Choroid plexus epithelial cell (primary cell): ENCODE measurements at regions not wholly inside any gene's neighbourhood (a gene's known extent, or its start where the extent isn't known, plus 50 kb on each side); places are given as distances from the start of the nearest gene placed in this dataset.

ENCODE experiments used
- DNase-seq: peaks from one replicate; pipeline ENCODE4 v3.0.0-alpha.2; 2010; ENCODE audit warnings: low read depth
- H3K4me3 ChIP-seq: 2 replicates; pipeline ENCODE4 v1.5.1; 2011; ENCODE audit warnings: low read depth, mild to moderate bottlenecking, control low read depth, low read length, moderate library complexity
- TF ChIP-seq, protein P1 (sequence below): conservative IDR thresholded peaks from 2 replicates; pipeline ENCODE4 v1.5.1; 2011; ENCODE audit warnings: low read depth, mild to moderate bottlenecking, control low read depth, inconsistent platforms, low read length, moderate library complexity

DNA sequence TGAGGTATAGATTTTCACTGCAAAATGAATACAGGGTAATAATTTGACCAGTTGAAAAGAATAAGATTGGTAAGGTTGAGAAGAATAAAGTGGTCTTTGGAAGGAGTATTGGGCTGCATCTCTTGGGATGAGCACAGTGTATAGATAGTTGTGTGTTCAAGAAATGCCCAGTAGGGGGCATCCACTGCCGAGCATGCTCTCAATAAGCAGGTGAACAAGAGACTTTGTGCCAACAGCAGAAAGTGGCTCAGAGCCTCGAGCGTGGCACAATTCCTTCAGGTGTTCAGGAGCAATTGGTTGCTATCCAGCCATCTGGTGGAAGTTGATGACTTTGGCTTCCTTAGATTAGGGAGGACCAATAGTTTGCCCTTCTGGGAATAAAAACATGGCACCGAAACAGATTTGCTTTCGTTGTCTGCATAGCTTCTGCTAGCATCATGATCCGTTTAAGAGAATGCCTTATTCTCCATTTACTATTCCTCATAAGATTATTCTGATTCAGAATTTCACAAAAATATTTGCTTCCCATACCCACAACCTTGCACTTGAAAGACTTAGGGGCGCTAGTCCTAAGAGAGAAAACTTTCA is 258.1 kb upstream of the NEIL3 start:
- DNase-seq: peak; percentile 48
- no peak overlapping the region for H3K4me3 ChIP-seq
- TF ChIP-seq, protein P1, sequence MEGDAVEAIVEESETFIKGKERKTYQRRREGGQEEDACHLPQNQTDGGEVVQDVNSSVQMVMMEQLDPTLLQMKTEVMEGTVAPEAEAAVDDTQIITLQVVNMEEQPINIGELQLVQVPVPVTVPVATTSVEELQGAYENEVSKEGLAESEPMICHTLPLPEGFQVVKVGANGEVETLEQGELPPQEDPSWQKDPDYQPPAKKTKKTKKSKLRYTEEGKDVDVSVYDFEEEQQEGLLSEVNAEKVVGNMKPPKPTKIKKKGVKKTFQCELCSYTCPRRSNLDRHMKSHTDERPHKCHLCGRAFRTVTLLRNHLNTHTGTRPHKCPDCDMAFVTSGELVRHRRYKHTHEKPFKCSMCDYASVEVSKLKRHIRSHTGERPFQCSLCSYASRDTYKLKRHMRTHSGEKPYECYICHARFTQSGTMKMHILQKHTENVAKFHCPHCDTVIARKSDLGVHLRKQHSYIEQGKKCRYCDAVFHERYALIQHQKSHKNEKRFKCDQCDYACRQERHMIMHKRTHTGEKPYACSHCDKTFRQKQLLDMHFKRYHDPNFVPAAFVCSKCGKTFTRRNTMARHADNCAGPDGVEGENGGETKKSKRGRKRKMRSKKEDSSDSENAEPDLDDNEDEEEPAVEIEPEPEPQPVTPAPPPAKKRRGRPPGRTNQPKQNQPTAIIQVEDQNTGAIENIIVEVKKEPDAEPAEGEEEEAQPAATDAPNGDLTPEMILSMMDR: peak; percentile 63

DNA sequence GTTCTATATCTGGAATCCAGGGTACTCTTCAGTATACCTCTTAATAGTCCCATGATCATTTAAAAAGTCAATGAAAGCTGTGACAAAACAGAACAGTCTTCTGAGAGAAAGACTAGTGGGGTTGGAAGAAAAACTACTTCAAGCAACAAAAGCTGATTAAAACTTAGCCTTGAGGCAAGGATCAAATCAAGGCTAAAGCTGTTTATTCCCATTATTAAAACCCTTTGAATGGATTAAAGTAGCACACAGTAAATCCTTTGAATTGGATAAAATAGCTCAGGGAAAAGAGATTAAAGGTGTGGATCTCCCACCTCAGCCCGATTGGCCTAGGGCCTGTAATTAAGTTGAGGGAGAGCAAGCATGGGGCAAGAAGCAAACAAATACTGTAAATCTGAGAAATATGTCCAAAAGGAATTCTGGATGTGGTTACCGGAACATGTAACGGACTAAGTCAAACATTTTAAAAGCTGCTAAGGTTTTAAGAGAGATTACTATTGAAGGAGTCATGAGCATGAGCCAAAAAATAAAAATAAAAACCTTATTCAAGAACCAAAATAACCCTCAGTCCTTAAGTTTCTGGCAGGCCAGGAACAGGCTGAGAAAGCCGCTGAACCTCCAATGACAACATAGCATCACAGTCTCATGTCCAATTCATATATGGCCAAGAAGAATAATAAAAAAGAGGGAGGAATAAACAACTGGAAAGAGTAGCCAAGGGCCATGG is 257.3 kb upstream of the NEIL3 start:
- no peak overlapping the region for H3K4me3 ChIP-seq
- DNase-seq: no peak
- TF ChIP-seq, protein P1: no peak

DNA sequence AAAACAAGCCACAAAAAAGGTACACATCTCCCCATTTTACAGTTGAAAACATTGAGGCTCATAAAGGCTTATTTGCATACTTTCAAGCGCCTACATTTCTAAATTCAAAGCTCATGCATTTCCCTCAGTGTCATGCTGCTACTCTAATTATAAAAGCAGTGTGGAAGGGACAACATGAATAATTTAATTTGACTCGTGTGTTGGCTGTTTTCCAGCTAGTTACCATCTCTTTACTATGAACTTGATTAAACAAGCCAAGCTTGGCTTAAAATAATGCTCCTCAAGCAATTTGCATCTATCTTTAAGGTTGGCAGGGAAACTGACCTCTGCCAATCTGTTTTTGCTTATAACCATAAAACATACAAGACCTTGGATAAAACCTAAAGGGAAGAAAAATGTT is 252.5 kb upstream of the NEIL3 start:
- TF ChIP-seq, protein P1: no peak
- DNase-seq: no peak

DNA sequence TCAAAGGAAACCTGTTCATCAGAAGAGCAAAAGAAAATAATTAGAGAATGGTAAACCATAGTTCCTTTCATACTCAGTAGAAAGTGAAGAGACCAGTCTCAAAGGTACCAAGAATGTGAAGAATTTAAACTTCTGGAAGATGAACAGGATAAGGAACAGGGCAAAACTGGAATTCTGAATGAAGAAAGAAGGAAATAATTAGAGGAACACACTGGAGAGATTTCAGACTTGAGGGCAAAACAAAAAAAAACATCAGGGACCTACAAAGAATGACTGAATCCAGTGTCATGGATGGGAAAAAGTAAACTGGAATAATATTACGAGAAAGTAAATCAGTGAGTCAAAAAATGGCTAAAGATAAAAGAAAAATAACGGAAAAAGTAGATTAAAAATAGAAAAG is 245.6 kb upstream of the NEIL3 start:
- TF ChIP-seq, protein P1: no peak
- no peak overlapping the region for H3K4me3 ChIP-seq
- DNase-seq: no peak

More for the DNA sequence above, 252.5 kb upstream of the NEIL3 start:
- H3K4me3 ChIP-seq: no peak overlapping the region

DNA sequence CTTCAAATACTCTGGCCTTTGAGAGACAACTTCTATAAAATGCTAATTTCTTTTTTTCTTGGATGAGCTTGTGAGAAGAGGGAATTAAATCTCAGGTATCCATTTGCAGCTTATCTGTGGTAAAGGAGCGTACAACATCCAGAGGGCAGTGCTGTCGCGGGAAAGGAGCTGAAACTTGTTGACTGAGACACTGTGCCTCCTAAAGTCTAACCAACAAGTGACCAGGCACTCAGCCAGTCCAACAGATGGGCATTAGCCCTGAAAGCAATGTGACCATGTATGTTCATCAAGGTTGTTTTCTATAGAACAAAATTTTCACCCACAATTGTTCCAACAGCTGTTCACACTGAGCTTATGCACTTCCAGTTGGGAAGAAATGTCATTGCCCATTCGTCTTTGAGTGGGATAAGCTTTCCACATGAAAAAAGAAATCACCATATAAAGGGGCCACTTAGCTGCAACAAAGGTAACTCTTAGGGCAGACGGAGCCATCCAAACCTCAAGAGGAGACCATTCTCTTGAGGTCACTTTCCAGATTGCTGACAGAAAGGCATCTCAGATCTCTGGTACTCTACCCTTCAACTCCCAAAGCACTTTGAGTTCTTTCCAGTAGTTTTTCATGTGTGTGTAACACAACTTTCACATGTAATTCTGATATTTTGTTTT is 244.8 kb upstream of the NEIL3 start:
- no peak for DNase-seq
- TF ChIP-seq, protein P1: no peak
- no peak overlapping the region for H3K4me3 ChIP-seq

DNA sequence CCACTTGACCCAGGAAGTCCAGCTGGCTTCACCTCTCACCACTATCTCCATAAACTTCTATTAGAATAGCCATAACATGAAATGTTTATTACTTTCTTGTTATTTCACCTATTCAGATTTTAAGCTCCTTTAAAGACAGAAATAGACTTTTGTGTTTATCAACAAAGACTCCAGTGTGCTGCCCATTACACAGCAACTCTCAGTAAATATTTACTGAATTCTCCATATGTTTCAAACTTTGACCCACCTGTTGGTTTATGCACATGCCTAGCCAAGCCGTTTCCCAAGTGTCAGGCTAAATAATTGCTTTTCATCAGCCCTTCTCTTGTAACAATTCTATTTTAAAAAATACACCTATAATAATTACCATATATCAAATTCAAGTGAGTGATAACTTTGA is 242.9 kb upstream of the NEIL3 start:
- TF ChIP-seq, protein P1: no peak
- DNase-seq: no peak
- no peak overlapping the region for H3K4me3 ChIP-seq
